ENCODE measurements at regions not wholly inside any gene's neighbourhood (a gene's known extent, or its start where the extent isn't known, plus 50 kb on each side); places are given as distances from the start of the nearest gene placed in this dataset.
A peak's percentile ranks its signal among the peaks of the same experiment; 100 is the strongest.

- H3K36me3 ChIP-seq (ENCODE audit: control insufficient read depth, low read length) = no peaks in the 10 kb centered on the region
- TF ChIP-seq, protein P1, sequence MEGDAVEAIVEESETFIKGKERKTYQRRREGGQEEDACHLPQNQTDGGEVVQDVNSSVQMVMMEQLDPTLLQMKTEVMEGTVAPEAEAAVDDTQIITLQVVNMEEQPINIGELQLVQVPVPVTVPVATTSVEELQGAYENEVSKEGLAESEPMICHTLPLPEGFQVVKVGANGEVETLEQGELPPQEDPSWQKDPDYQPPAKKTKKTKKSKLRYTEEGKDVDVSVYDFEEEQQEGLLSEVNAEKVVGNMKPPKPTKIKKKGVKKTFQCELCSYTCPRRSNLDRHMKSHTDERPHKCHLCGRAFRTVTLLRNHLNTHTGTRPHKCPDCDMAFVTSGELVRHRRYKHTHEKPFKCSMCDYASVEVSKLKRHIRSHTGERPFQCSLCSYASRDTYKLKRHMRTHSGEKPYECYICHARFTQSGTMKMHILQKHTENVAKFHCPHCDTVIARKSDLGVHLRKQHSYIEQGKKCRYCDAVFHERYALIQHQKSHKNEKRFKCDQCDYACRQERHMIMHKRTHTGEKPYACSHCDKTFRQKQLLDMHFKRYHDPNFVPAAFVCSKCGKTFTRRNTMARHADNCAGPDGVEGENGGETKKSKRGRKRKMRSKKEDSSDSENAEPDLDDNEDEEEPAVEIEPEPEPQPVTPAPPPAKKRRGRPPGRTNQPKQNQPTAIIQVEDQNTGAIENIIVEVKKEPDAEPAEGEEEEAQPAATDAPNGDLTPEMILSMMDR (IDR thresholded peaks at IDR 0.05; ENCODE audit: low read depth, low read length, poor library complexity, severe bottlenecking) = no peak
- no peak for TF ChIP-seq EZH2phosphoT487 (IDR thresholded peaks at IDR 0.05; ENCODE audit: borderline replicate concordance, low read length)
- H3K4me3 ChIP-seq (ENCODE audit: low read length) = no peak overlapping the region
- H3F3A ChIP-seq (ENCODE audit: control insufficient read depth, insufficient read depth) = no peaks in the 10 kb centered on the region
- H3K27ac ChIP-seq (ENCODE audit: low read depth, low read length) = no peak overlapping the region
- H3K27me3 ChIP-seq (ENCODE audit: control insufficient read depth, low read length) = no peaks in the 10 kb centered on the region
- no peaks in the 10 kb centered on the region for H3K9me2 ChIP-seq (replicated peaks; ENCODE audit: control insufficient read depth, low read length)
- no peaks in the 10 kb centered on the region for H3K9me3 ChIP-seq (ENCODE audit: control insufficient read depth, insufficient read depth, low read length)
- H3K4me1 ChIP-seq (ENCODE audit: control insufficient read depth, low read length) = no peaks in the 10 kb centered on the region
- H4K20me1 ChIP-seq (ENCODE audit: control insufficient read depth, insufficient read depth, low read depth, low read length) = no peaks in the 10 kb centered on the region
- H3K4me2 ChIP-seq (ENCODE audit: low read length) = no peak overlapping the region
- no peaks in the 10 kb centered on the region for H3K79me2 ChIP-seq (ENCODE audit: control insufficient read depth, low read length)
Observed at GRCh38 chr4:23355258-23355657, 534.6 kb downstream of the PPARGC1A start.

GRCh38 chr4:23353200-23353599 is 536.6 kb downstream of the PPARGC1A start:
- no peak overlapping the region for H3K4me2 ChIP-seq (ENCODE audit: low read length)
- H3K27me3 ChIP-seq (ENCODE audit: control insufficient read depth, low read length) = no peaks in the 10 kb centered on the region
- no peak overlapping the region for H3K27ac ChIP-seq (ENCODE audit: low read depth, low read length)
- TF ChIP-seq, protein P1 (IDR thresholded peaks at IDR 0.05; ENCODE audit: low read depth, low read length, poor library complexity, severe bottlenecking) = no peak
- no peak for TF ChIP-seq EZH2phosphoT487 (IDR thresholded peaks at IDR 0.05; ENCODE audit: borderline replicate concordance, low read length)
- no peak overlapping the region for H3K4me3 ChIP-seq (ENCODE audit: low read length)
- H3K9me3 ChIP-seq (ENCODE audit: control insufficient read depth, insufficient read depth, low read length) = no peaks in the 10 kb centered on the region
- H3K9me2 ChIP-seq (replicated peaks; ENCODE audit: control insufficient read depth, low read length) = no peaks in the 10 kb centered on the region
- no peaks in the 10 kb centered on the region for H3K36me3 ChIP-seq (ENCODE audit: control insufficient read depth, low read length)
- H4K20me1 ChIP-seq (ENCODE audit: control insufficient read depth, insufficient read depth, low read depth, low read length) = no peaks in the 10 kb centered on the region
- H3F3A ChIP-seq (ENCODE audit: control insufficient read depth, insufficient read depth) = no peaks in the 10 kb centered on the region
- H3K79me2 ChIP-seq (ENCODE audit: control insufficient read depth, low read length) = no peaks in the 10 kb centered on the region
- H3K4me1 ChIP-seq (ENCODE audit: control insufficient read depth, low read length) = peaks cover 14% of the 10 kb centered on the region

DNA sequence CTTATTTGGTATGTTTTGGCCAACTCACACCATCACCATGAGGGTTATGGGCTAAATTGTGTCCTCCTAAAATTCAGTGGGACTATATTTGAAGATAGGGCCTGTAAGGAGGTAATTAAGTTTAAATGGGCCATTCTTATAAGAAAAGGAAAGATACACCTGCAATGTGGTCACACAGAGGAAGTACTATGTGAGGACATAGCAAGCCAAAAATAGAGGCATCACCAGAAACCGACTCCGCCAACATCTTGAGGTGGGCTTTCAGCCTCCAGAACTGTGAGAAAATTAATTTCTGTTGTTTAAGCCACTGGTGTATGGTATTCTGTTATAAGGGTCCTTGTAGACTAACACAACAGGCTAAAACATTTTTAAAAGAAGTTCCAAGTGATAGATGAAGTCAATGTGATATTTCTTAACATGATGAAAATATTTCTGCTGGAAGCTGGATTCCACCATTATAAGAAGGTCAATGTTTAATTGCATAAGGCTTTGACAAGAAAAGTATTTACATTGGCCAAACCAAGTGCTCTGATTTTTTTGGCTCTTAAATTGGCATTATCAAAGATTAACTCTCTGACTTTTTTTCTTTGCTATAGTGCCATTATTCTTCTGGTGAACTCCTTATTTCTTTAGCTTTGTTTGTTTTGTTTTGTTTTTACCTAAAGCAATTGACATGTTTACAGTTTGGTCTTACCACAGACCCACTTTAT is 540.9 kb downstream of the PPARGC1A start:
- peak overlapping the region; percentile 1; the same call in 1 of the 2 replicates for H3K4me3 ChIP-seq (ENCODE audit: low read length)
- no peaks in the 10 kb centered on the region for H3K27me3 ChIP-seq (ENCODE audit: control insufficient read depth, low read length)
- H3K9me2 ChIP-seq (replicated peaks; ENCODE audit: control insufficient read depth, low read length) = no peaks in the 10 kb centered on the region
- 0 out of 2 replicates have a peak overlapping the region, but pooled peaks have one; percentile 23 for H3K27ac ChIP-seq (ENCODE audit: low read depth, low read length)
- H3K4me2 ChIP-seq (ENCODE audit: low read length) = peak overlapping the region; percentile 22
- no peaks in the 10 kb centered on the region for H3K9me3 ChIP-seq (ENCODE audit: control insufficient read depth, insufficient read depth, low read length)
- no peak for TF ChIP-seq EZH2phosphoT487 (IDR thresholded peaks at IDR 0.05; ENCODE audit: borderline replicate concordance, low read length)
- TF ChIP-seq, protein P1 (IDR thresholded peaks at IDR 0.05; ENCODE audit: low read depth, low read length, poor library complexity, severe bottlenecking) = no peak
- no peaks in the 10 kb centered on the region for H4K20me1 ChIP-seq (ENCODE audit: control insufficient read depth, insufficient read depth, low read depth, low read length)
- no peaks in the 10 kb centered on the region for H3F3A ChIP-seq (ENCODE audit: control insufficient read depth, insufficient read depth)
- peaks cover 18% of the 10 kb centered on the region for H3K4me1 ChIP-seq (ENCODE audit: control insufficient read depth, low read length)
- H3K79me2 ChIP-seq (ENCODE audit: control insufficient read depth, low read length) = no peaks in the 10 kb centered on the region
- no peaks in the 10 kb centered on the region for H3K36me3 ChIP-seq (ENCODE audit: control insufficient read depth, low read length)
